Neuronal stem cell (in vitro differentiated cells): ENCODE measurements at regions not wholly inside any gene's neighbourhood (a gene's known extent, or its start where the extent isn't known, plus 50 kb on each side); places are given as distances from the start of the nearest gene placed in this dataset.

Source experiments
- DNase-seq: peaks from one replicate; pipeline ENCODE4 v3.0.0-alpha.2; 2013; ENCODE audit warnings: low spot score
- H2AFZ ChIP-seq: one replicate; pipeline ENCODE4 v1.6.1; 2013; ENCODE audit warnings: mild to moderate bottlenecking, low read length, inconsistent platforms
- H2AK5ac ChIP-seq: 2 replicates; pipeline ENCODE4 v1.6.1; 2013; ENCODE audit warnings: low read depth, mild to moderate bottlenecking, inconsistent platforms, low read length, moderate library complexity, mixed read lengths
- H2BK120ac ChIP-seq: 2 replicates; pipeline ENCODE4 v1.6.1; 2013; ENCODE audit warnings: low read depth, mild to moderate bottlenecking, inconsistent platforms, low read length, moderate library complexity, mixed read lengths
- H2BK12ac ChIP-seq: one replicate; pipeline ENCODE4 v1.6.1; 2013; ENCODE audit warnings: low read length, inconsistent platforms
- H2BK15ac ChIP-seq: 2 replicates; pipeline ENCODE4 v1.6.1; 2013; ENCODE audit warnings: mild to moderate bottlenecking, low read length, inconsistent platforms, mixed read lengths
- H2BK5ac ChIP-seq: one replicate; pipeline ENCODE4 v1.6.1; 2013; ENCODE audit warnings: inconsistent platforms, mild to moderate bottlenecking, low read length, moderate library complexity
- H3K14ac ChIP-seq: one replicate; pipeline ENCODE4 v1.6.1; 2013; ENCODE audit warnings: low read length, inconsistent platforms
- H3K18ac ChIP-seq: 2 replicates; pipeline ENCODE4 v1.6.1; 2013; ENCODE audit warnings: low read length, inconsistent platforms
- H3K23ac ChIP-seq: 2 replicates; pipeline ENCODE4 v1.6.1; 2013; ENCODE audit warnings: low read depth, mild to moderate bottlenecking, mixed read lengths, low read length, inconsistent platforms; ENCODE audit not compliant: poor library complexity
- H3K27ac ChIP-seq: replicated peaks from 3 replicates; pipeline ENCODE4 v1.5.1; 2013; ENCODE audit warnings: low read length, inconsistent platforms
- H3K27me3 ChIP-seq, 3 experiments: 2 replicates each; pipeline ENCODE4 v1.6.1; 2013; ENCODE audit warnings: low read length in 3 of 3, mild to moderate bottlenecking in 2 of 3, inconsistent platforms in 1 of 3, low read depth in 1 of 3, mixed read lengths in 1 of 3, moderate library complexity in 1 of 3; ENCODE audit not compliant: control insufficient read depth in 3 of 3, insufficient read depth in 3 of 3
- H3K36me3 ChIP-seq, 2 donors: replicated peaks in 1 of 2; 2 replicates each; pipeline ENCODE4 v1.6.1; 2013; ENCODE audit warnings: low read length in 2 of 2; ENCODE audit not compliant: control insufficient read depth in 2 of 2, insufficient read depth in 2 of 2
- H3K4ac ChIP-seq: 2 replicates; pipeline ENCODE4 v1.6.1; 2013; ENCODE audit warnings: inconsistent platforms, mild to moderate bottlenecking, low read length, moderate library complexity
- H3K4me1 ChIP-seq, 2 donors: 1 replicate in 1 of 2; 2 replicates in 1 of 2; pipeline ENCODE4 v1.6.1; 2013; ENCODE audit warnings: low read length in 2 of 2, low read depth in 1 of 2; ENCODE audit not compliant: control insufficient read depth in 2 of 2, insufficient read depth in 1 of 2
- H3K4me2 ChIP-seq: one replicate; pipeline ENCODE4 v1.6.1; 2013; ENCODE audit warnings: mild to moderate bottlenecking, low read length, inconsistent platforms; ENCODE audit not compliant: insufficient read depth, poor library complexity, severe bottlenecking
- H3K4me3 ChIP-seq, 2 donors: 2 replicates each; pipeline ENCODE4 v1.5.1; 2013; ENCODE audit warnings: low read length in 2 of 2, mild to moderate bottlenecking in 2 of 2, inconsistent platforms in 1 of 2, moderate library complexity in 1 of 2
- H3K79me1 ChIP-seq: one replicate; pipeline ENCODE4 v1.6.1; 2013; ENCODE audit warnings: low read depth, mild to moderate bottlenecking, inconsistent platforms, low read length, moderate library complexity
- H3K9ac ChIP-seq: one replicate; pipeline ENCODE4 v1.6.1; 2013; ENCODE audit warnings: mild to moderate bottlenecking, low read depth, low read length, inconsistent platforms; ENCODE audit not compliant: poor library complexity
- H3K9me3 ChIP-seq, 2 donors: replicated peaks in 1 of 2; 2 replicates each; pipeline versions ENCODE3 to v1.6.1; 2013; ENCODE audit warnings: low read length in 2 of 2, mild to moderate bottlenecking in 2 of 2, inconsistent platforms in 1 of 2, low read depth in 1 of 2, mixed read lengths in 1 of 2, moderate library complexity in 1 of 2; ENCODE audit not compliant: control insufficient read depth in 2 of 2, insufficient read depth in 1 of 2
- H4K8ac ChIP-seq: one replicate; pipeline ENCODE4 v1.6.1; 2013; ENCODE audit warnings: low read depth, mild to moderate bottlenecking, inconsistent platforms, low read length, moderate library complexity
- H4K91ac ChIP-seq: one replicate; pipeline ENCODE4 v1.6.1; 2013; ENCODE audit warnings: low read length, low read depth, mild to moderate bottlenecking, inconsistent platforms; ENCODE audit not compliant: poor library complexity
- WGBS, 2 donors: extraction: QIAGEN DNeasy Blood & Tissue Kit; methylation state at CpG; one replicate each; pipeline ENCODE4 v1.1.7; 2013; ENCODE audit warnings: missing lambda C conversion rate in 2 of 2, mixed read lengths in 1 of 2; ENCODE audit not compliant: insufficient read length in 2 of 2, insufficient replicate concordance in 1 of 2; ENCODE audit errors: extremely low coverage in 2 of 2; 5-methylcytosine and 5-hydroxymethylcytosine counted together

DNA sequence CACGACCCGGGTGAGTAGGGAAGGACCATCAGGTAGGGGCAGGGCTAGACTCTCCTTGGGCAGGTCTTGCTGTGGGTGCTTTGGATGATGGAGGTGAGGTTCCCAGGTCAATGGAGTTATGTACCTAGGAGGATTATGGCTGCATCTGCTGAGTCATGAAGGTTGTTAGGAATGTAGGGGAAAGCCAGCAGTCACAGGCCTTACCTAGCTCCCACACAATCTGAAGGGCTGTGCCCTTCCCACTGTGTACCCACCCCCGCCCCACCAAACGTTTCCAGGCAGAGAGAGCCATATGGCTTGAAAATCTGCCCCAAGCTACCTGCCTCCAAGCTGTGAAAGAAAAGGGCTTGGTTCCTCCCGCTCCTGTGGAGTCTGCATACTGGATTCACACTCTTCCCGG, 573.4 kb upstream of the DPPA4 start:
- Histone ChIP-seq H3K9me3 (peaks cover 0 to 2% of the 10 kb centered on the region in 2 donors), H3K14ac (no peak overlapping the region), H2AFZ (no peak overlapping the region), H2BK15ac (no peak overlapping the region), H3K23ac (no peak overlapping the region), H3K36me3 (no peaks in the 10 kb centered on the region), H2BK12ac (no peak overlapping the region), H3K4me2 (no peak overlapping the region), H3K4me3 (peak overlapping the region in 1 of 2 donors; percentile 41), H2AK5ac (no peak overlapping the region), H3K4ac (no peak overlapping the region), H3K18ac (no peak overlapping the region), H2BK120ac (no peak overlapping the region), H4K8ac (no peak overlapping the region), H3K4me1 (no peaks in the 10 kb centered on the region), H2BK5ac (no peak overlapping the region), H3K9ac (no peak overlapping the region), H3K79me1 (no peaks in the 10 kb centered on the region), H3K27ac (no peak overlapping the region), H3K27me3 (no peaks in the 10 kb centered on the region), H4K91ac (no peak overlapping the region)
- no CpG with 5 or more reads among the region's 6 CpGs for whole genome bisulfite sequencing, 2 donors
- DNase-seq: no peak

GRCh38 chr3:109918740-109919139, 581.4 kb upstream of the DPPA4 start:
- Histone ChIP-seq H3K4me3 (no peak overlapping the region), H3K4me2 (no peak overlapping the region), H3K27me3 (no peaks in the 10 kb centered on the region), H3K9ac (no peak overlapping the region), H3K27ac (no peak overlapping the region), H4K8ac (no peak overlapping the region), H3K18ac (no peak overlapping the region), H4K91ac (no peak overlapping the region), H3K79me1 (no peaks in the 10 kb centered on the region), H2AFZ (no peak overlapping the region), H2AK5ac (no peak overlapping the region), H2BK5ac (no peak overlapping the region), H3K4me1 (peaks cover 0 to 8% of the 10 kb centered on the region in 2 donors), H3K14ac (no peak overlapping the region), H3K9me3 (no peaks in the 10 kb centered on the region), H2BK15ac (no peak overlapping the region), H2BK12ac (no peak overlapping the region), H3K23ac (no peak overlapping the region), H3K4ac (no peak overlapping the region), H3K36me3 (no peaks in the 10 kb centered on the region), H2BK120ac (no peak overlapping the region)
- no CpG with 5 or more reads among the region's 2 CpGs for WGBS, 2 donors
- DNase-seq: no peak

DNA sequence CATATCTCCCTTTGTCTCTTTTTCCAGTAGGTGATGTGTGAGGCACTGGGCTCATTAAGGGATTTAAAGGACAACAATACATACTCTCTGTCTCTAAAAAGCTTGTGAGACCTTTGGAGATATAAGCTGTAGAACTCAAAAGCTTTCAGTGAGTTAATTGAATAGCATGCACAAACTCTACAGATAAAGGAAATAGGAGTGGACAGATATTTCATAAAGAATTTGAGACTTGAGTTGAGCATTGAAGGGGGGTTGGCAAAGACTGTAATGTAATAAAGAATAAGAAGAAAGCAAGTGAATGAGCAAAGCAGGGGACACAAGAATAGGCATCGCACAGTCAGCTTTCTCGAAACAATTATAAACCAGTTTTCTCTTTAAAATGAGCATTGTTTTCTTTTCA, 583.4 kb upstream of the DPPA4 start:
- H3K4me2 ChIP-seq: no peak overlapping the region
- H3K79me1 ChIP-seq: no peaks in the 10 kb centered on the region
- no peak overlapping the region for H3K27ac ChIP-seq
- H3K9me3 ChIP-seq: no peaks in the 10 kb centered on the region
- WGBS, 2 donors: no CpG with 5 or more reads among the region's 2 CpGs
- no peak overlapping the region for H2AFZ ChIP-seq
- H2BK15ac ChIP-seq: no peak overlapping the region
- no peak for DNase-seq
- H4K91ac ChIP-seq: no peak overlapping the region
- H3K4ac ChIP-seq: no peak overlapping the region
- H3K9ac ChIP-seq: no peak overlapping the region
- peaks cover 0 to 8% of the 10 kb centered on the region in 2 donors for H3K4me1 ChIP-seq
- no peaks in the 10 kb centered on the region for H3K27me3 ChIP-seq
- no peak overlapping the region for H3K23ac ChIP-seq
- H3K18ac ChIP-seq: no peak overlapping the region
- H2BK12ac ChIP-seq: no peak overlapping the region
- no peak overlapping the region for H2AK5ac ChIP-seq
- no peak overlapping the region for H4K8ac ChIP-seq
- H2BK120ac ChIP-seq: no peak overlapping the region
- no peak overlapping the region for H2BK5ac ChIP-seq
- H3K36me3 ChIP-seq: no peaks in the 10 kb centered on the region
- no peak overlapping the region for H3K4me3 ChIP-seq
- no peak overlapping the region for H3K14ac ChIP-seq

DNA sequence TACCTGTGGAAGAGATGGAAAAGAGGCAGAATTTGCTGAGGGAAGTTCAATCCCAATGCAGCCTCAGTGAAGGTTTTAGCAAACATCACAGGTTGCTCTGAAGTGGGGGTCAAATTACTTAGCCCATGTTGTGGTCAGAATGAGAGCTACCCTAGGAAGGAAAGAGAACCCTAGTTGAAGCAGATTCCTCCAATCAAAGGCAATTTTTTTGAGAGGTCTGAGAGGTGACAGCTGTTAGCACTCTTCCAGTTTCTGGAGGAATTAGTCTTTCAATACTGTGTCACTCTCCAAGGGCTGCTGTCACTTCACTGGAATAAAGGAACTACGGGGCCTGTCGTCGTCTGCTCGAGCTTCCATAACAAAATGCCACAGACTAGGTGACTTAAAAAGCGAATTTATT, 584.2 kb upstream of the DPPA4 start:
- Histone ChIP-seq H3K14ac (no peak overlapping the region), H3K27ac (no peak overlapping the region), H2BK12ac (no peak overlapping the region), H3K4me1 (peaks cover 0 to 8% of the 10 kb centered on the region in 2 donors), H3K18ac (no peak overlapping the region), H4K8ac (no peak overlapping the region), H3K27me3 (no peaks in the 10 kb centered on the region), H3K36me3 (no peaks in the 10 kb centered on the region), H2BK5ac (no peak overlapping the region), H2BK120ac (no peak overlapping the region), H3K9ac (no peak overlapping the region), H3K4me3 (no peak overlapping the region), H2AK5ac (no peak overlapping the region), H2AFZ (peak overlapping the region; percentile 54), H3K23ac (no peak overlapping the region), H3K9me3 (no peaks in the 10 kb centered on the region), H3K4ac (no peak overlapping the region), H2BK15ac (no peak overlapping the region), H4K91ac (no peak overlapping the region), H3K4me2 (no peak overlapping the region), H3K79me1 (no peaks in the 10 kb centered on the region)
- no peak for DNase-seq
- no CpG with 5 or more reads among the region's 5 CpGs for WGBS, 2 donors
